ENCODE measurements at regions not wholly inside any gene's neighbourhood (a gene's known extent, or its start where the extent isn't known, plus 50 kb on each side); places are given as distances from the start of the nearest gene placed in this dataset.

DNA sequence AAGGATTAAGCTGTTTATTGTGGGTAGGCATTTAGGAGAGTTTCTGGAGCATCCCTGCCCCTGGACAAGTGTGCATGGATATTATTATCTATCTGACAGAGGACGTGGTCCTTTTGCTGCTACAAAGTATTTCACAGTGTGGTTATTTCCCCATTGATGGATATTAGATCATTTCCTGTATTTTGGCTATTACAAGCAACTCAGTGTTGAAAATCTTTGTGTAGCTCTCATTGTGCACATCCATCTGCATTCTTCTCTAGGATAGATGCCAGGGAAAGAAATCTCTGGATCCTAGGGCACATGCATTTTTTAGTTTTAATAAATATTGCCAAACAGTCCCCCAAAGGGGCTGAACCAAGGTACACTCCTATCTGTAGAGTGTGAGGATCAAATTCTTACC is 154.3 kb upstream of the SRRM4 start:
- Histone ChIP-seq H3K27ac (ENCODE audit: low read depth, low read length) (no peak overlapping the region), H3K36me3 (ENCODE audit: control insufficient read depth, insufficient read depth, low read length) (no peaks in the 10 kb centered on the region), H3K4me1 (ENCODE audit: control insufficient read depth, insufficient read depth, low read length) (no peaks in the 10 kb centered on the region), H3K4me3 (ENCODE audit: low read length) (no peak overlapping the region), H3K9ac (ENCODE audit: extremely low read depth, low read length, poor library complexity, severe bottlenecking) (no peak overlapping the region), H3K9me3 (ENCODE audit: control insufficient read depth, low read length) (no peaks in the 10 kb centered on the region), H3K27me3 (ENCODE audit: control insufficient read depth, insufficient read depth, low read length, poor library complexity, severe bottlenecking) (no peaks in the 10 kb centered on the region)
- no peak overlapping the region for H3K4me3 Mint-ChIP-seq
- H3K36me3 Mint-ChIP-seq (ENCODE audit: low read depth): no peaks in the 10 kb centered on the region
- no peak overlapping the region for H3K27ac Mint-ChIP-seq
- DNase-seq: no peak
- H3K9me3 Mint-ChIP-seq: no peaks in the 10 kb centered on the region
- WGBS, 2 experiments (ENCODE audit: insufficient coverage in 1 of 2, insufficient read length in 1 of 2): 83% methylated on average over 1 of the region's 1 CpG
- TF ChIP-seq, protein P1, sequence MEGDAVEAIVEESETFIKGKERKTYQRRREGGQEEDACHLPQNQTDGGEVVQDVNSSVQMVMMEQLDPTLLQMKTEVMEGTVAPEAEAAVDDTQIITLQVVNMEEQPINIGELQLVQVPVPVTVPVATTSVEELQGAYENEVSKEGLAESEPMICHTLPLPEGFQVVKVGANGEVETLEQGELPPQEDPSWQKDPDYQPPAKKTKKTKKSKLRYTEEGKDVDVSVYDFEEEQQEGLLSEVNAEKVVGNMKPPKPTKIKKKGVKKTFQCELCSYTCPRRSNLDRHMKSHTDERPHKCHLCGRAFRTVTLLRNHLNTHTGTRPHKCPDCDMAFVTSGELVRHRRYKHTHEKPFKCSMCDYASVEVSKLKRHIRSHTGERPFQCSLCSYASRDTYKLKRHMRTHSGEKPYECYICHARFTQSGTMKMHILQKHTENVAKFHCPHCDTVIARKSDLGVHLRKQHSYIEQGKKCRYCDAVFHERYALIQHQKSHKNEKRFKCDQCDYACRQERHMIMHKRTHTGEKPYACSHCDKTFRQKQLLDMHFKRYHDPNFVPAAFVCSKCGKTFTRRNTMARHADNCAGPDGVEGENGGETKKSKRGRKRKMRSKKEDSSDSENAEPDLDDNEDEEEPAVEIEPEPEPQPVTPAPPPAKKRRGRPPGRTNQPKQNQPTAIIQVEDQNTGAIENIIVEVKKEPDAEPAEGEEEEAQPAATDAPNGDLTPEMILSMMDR (conservative IDR thresholded peaks at IDR 0.05): no peak
- no peaks in the 10 kb centered on the region for H3K4me1 Mint-ChIP-seq
- H3K27me3 Mint-ChIP-seq (ENCODE audit: insufficient read depth): no peaks in the 10 kb centered on the region

DNA sequence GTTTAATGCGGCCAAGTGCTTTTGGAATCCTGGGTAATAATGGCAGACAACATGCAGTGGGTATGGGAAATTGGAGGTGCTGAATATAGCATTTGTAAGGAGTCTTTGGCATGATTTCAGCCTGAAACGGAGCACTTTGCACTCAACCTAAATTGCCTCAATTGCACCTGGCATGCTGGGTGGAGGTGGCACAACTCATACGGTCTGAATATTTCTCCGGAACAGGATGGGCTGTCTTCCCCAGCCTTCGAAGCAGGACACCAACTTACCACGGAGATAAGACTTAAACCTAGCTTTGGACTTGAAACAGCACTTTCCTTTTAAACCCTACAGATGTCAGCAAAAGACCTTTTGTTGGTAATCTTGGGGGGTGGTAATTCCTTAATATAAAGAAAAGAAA is 153.7 kb upstream of the SRRM4 start:
- TF ChIP-seq, protein P1 (conservative IDR thresholded peaks at IDR 0.05): no peak
- H3K4me3 Mint-ChIP-seq: no peak overlapping the region

DNA sequence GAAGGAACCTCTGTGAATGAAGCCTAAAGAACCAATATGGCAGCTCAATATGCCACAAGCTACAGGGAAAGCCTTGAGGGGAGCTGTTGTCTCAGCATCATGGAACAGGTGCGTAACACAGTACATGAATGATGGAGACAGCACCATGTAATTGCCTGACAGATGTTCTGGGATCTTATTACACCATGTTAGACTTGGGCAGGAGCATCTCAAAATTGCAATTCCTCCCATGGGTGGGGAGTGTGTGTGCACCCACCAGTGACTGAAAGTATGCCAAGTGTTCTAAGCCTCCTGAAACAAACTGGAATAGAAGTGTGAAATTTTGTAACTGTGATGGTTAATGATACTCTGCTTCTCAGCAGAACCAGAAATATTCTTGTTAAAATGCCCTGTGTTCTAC is 151.0 kb upstream of the SRRM4 start:
- Mint-ChIP-seq H3K4me3 (no peak overlapping the region), H3K27ac (no peak overlapping the region), H3K27me3 (ENCODE audit: insufficient read depth) (peaks cover 4% of the 10 kb centered on the region), H3K9me3 (no peaks in the 10 kb centered on the region), H3K36me3 (ENCODE audit: low read depth) (no peaks in the 10 kb centered on the region), H3K4me1 (no peaks in the 10 kb centered on the region)
- H3K9me3 ChIP-seq (ENCODE audit: control insufficient read depth, low read length): no peaks in the 10 kb centered on the region
- H3K4me1 ChIP-seq (ENCODE audit: control insufficient read depth, insufficient read depth, low read length): no peaks in the 10 kb centered on the region
- no peak for DNase-seq
- H3K27me3 ChIP-seq (ENCODE audit: control insufficient read depth, insufficient read depth, low read length, poor library complexity, severe bottlenecking): peaks cover 5% of the 10 kb centered on the region
- H3K27ac ChIP-seq (ENCODE audit: low read depth, low read length): no peak overlapping the region
- TF ChIP-seq, protein P1 (conservative IDR thresholded peaks at IDR 0.05): no peak
- WGBS, 2 experiments (ENCODE audit: insufficient coverage in 1 of 2, insufficient read length in 1 of 2): 93 to 100% methylated on average over 1 of the region's 1 CpG
- H3K9ac ChIP-seq (ENCODE audit: extremely low read depth, low read length, poor library complexity, severe bottlenecking): no peak overlapping the region
- H3K36me3 ChIP-seq (ENCODE audit: control insufficient read depth, insufficient read depth, low read length): no peaks in the 10 kb centered on the region
- H3K4me3 ChIP-seq (ENCODE audit: low read length): no peak overlapping the region

More for the DNA sequence above, 153.7 kb upstream of the SRRM4 start:
- no peak overlapping the region for H3K27ac ChIP-seq (ENCODE audit: low read depth, low read length)
- no peaks in the 10 kb centered on the region for H3K4me1 ChIP-seq (ENCODE audit: control insufficient read depth, insufficient read depth, low read length)
- 86 to 100% methylated on average over 1 to 6 of the region's 6 CpGs for WGBS, 2 experiments (ENCODE audit: insufficient coverage in 1 of 2, insufficient read length in 1 of 2)
- no peak for DNase-seq
- H3K4me3 ChIP-seq (ENCODE audit: low read length): no peak overlapping the region
- no peaks in the 10 kb centered on the region for H3K4me1 Mint-ChIP-seq
- H3K9me3 Mint-ChIP-seq: no peaks in the 10 kb centered on the region
- no peaks in the 10 kb centered on the region for H3K36me3 ChIP-seq (ENCODE audit: control insufficient read depth, insufficient read depth, low read length)
- no peaks in the 10 kb centered on the region for H3K27me3 ChIP-seq (ENCODE audit: control insufficient read depth, insufficient read depth, low read length, poor library complexity, severe bottlenecking)
- no peak overlapping the region for H3K27ac Mint-ChIP-seq
- H3K36me3 Mint-ChIP-seq (ENCODE audit: low read depth): no peaks in the 10 kb centered on the region
- H3K27me3 Mint-ChIP-seq (ENCODE audit: insufficient read depth): no peaks in the 10 kb centered on the region
- H3K9me3 ChIP-seq (ENCODE audit: control insufficient read depth, low read length): no peaks in the 10 kb centered on the region
- no peak overlapping the region for H3K9ac ChIP-seq (ENCODE audit: extremely low read depth, low read length, poor library complexity, severe bottlenecking)
